ENCODE measurements at regions not wholly inside any gene's neighbourhood (a gene's known extent, or its start where the extent isn't known, plus 50 kb on each side); places are given as distances from the start of the nearest gene placed in this dataset.

DNA sequence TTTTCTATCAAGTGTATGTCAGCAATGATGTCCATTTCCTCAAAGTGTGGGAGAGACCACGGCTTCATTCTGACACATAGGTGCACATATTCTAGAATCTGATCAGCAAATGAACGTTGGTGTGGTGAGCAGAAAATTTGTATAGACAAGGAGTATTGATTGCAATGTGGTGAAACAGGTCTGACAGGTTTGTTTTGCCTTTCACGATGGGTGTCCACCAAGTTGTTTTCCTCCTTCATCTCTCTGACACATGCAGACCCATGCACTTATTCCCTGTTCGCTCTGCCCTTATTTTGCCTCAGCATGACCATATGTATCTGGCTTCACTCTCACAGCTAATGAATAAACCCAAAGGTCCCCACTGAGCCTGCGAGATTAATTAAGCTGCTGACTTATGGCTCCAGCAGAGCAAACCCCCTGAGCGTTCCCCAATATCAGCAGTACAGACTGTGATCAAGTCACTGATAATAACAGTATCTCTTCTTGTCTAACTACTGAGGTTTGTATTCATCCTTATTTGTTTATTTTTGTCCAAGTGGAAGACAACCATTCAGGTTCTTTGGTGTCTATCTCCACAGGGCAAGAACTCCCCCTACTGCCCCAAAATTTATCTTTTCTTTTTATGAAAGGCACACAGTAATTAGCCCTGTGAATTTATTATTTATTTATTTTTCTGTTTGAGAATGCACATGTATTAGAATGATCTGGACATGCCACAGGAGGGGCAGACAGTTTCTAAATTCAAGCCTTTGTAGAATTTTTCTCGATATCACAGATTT lies 178.3 kb upstream of the HSFY2 start:
- no peaks in the 10 kb centered on the region for H3K36me3 ChIP-seq (ENCODE audit: low read depth)
- DNase-seq (no peak), ATAC-seq (no peak)
- intact Hi-C loops (cut with DNase I, micrococcal nuclease), result no loop called here
- peaks cover 6% of the 10 kb centered on the region for H3K9me3 ChIP-seq
- no peaks in the 10 kb centered on the region for H3K4me1 ChIP-seq (ENCODE audit: low read depth)
- TF ChIP-seq, protein P1, sequence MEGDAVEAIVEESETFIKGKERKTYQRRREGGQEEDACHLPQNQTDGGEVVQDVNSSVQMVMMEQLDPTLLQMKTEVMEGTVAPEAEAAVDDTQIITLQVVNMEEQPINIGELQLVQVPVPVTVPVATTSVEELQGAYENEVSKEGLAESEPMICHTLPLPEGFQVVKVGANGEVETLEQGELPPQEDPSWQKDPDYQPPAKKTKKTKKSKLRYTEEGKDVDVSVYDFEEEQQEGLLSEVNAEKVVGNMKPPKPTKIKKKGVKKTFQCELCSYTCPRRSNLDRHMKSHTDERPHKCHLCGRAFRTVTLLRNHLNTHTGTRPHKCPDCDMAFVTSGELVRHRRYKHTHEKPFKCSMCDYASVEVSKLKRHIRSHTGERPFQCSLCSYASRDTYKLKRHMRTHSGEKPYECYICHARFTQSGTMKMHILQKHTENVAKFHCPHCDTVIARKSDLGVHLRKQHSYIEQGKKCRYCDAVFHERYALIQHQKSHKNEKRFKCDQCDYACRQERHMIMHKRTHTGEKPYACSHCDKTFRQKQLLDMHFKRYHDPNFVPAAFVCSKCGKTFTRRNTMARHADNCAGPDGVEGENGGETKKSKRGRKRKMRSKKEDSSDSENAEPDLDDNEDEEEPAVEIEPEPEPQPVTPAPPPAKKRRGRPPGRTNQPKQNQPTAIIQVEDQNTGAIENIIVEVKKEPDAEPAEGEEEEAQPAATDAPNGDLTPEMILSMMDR (IDR thresholded peaks at IDR 0.05), result no peak
- H3K4me3 ChIP-seq, result no peak overlapping the region

DNA sequence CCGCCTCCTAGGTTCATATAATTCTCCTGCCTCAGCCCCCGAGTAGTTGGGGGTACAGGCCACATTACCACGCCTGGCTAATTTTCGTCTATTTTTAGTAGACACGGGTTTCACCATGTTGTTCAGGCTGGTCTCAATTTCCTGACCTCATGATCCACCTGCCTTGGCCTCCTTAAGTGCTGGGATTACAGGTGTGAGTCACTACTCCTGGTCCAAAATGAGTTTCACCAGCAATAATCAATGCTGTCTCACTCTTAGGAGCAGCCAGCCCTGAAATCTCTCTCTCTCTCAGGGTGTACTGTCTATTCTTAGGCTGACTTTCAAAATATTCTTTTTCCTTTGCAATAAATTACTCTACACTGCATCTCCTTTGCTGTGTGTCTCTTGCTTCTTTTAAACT lies 177.5 kb upstream of the HSFY2 start:
- no peak for DNase-seq
- Histone ChIP-seq H3K36me3 (ENCODE audit: low read depth) (no peaks in the 10 kb centered on the region), H3K4me1 (ENCODE audit: low read depth) (no peaks in the 10 kb centered on the region), H3K9me3 (peaks cover 6% of the 10 kb centered on the region), H3K4me3 (no peak overlapping the region)
- no peak for ATAC-seq
- intact Hi-C loops (cut with DNase I, micrococcal nuclease), result no loop called here
- TF ChIP-seq, protein P1 (IDR thresholded peaks at IDR 0.05), result no peak

DNA sequence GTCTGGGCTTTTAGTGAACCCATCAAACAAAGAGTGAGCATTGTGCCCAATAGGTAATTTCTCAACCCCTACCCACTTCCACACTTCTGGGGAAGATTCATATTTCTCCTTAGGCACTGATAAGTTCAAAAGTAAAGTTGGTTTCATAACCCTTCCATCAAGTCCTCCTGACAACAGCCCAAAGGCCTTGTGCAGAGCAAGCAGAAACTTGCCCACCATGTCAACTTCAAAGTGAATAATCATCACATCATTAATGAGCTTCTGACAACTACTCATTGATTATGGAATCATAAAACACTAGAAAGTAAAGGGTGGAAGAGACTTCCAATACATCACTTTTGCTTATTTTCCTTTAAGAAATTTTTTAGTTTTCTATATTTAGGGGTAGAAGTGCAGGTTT lies 163.3 kb upstream of the HSFY2 start:
- TF ChIP-seq, protein P1 (IDR thresholded peaks at IDR 0.05), result no peak
- intact Hi-C loops (cut with DNase I, micrococcal nuclease), result no loop called here
- DNase-seq (no peak), ATAC-seq (no peak)
- Histone ChIP-seq H3K4me3 (no peak overlapping the region), H3K36me3 (ENCODE audit: low read depth) (no peaks in the 10 kb centered on the region), H3K4me1 (ENCODE audit: low read depth) (no peaks in the 10 kb centered on the region), H3K9me3 (no peaks in the 10 kb centered on the region)

DNA sequence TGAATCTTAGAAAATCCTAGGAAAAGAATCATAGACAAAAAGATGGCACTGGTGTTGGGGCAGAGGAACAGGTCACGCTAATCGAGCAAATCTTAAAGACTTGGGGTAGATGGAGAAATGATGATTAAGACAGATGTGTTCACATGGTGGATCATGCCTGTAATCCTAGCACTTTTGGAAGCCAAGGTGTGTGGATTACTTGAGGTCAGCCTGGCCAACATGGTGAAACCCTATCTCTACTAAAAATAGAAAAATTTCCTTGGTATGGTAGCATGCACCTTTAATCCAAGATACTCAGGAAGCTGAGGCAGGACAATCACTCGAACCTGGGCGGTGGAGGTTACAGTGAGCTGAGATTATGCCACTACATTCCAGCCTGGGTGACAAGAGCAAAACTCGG lies 145.7 kb upstream of the HSFY2 start:
- no peak for DNase-seq
- intact Hi-C loops (cut with DNase I, micrococcal nuclease), result no loop called here
- ATAC-seq, result no peak
- no peaks in the 10 kb centered on the region for H3K36me3 ChIP-seq (ENCODE audit: low read depth)
- no peaks in the 10 kb centered on the region for H3K9me3 ChIP-seq
- TF ChIP-seq, protein P1 (IDR thresholded peaks at IDR 0.05), result no peak
- no peak overlapping the region for H3K4me3 ChIP-seq
- no peaks in the 10 kb centered on the region for H3K4me1 ChIP-seq (ENCODE audit: low read depth)

DNA sequence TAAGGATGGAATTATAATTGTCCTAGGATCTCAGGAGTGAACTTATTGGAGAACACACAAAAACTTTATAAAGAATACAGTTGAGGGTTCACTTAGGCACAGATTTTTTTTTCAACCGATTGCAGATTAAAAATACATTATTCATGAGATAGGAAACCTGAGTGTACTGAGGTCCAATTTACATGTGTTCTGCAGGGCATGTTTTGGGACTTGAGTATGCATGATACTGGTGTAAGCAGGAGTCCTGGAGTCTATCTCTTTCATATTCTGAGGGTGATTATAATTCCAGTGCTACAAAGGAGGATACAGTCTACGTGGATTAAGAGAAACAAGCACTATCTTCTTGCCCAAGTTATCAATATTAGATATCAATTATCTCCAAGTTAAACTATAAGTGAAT lies 139.3 kb upstream of the HSFY2 start:
- no peak for ATAC-seq
- H3K4me1 ChIP-seq (ENCODE audit: low read depth), result no peaks in the 10 kb centered on the region

More for the DNA sequence above, 139.3 kb upstream of the HSFY2 start:
- H3K36me3 ChIP-seq (ENCODE audit: low read depth), result no peaks in the 10 kb centered on the region
- TF ChIP-seq, protein P1 (IDR thresholded peaks at IDR 0.05), result no peak
- intact Hi-C loops (cut with DNase I, micrococcal nuclease), result no loop called here
- H3K9me3 ChIP-seq, result no peaks in the 10 kb centered on the region
- no peak overlapping the region for H3K4me3 ChIP-seq
- no peak for DNase-seq

All from mucosa of descending colon (tissue), 3 donors.